Kidney (tissue), 13 donors: ENCODE measurements at regions not wholly inside any gene's neighbourhood (a gene's known extent, or its start where the extent isn't known, plus 50 kb on each side); places are given as distances from the start of the nearest gene placed in this dataset.

Experiments used
- DNase-seq, 5 donors: peaks; one replicate each; pipeline ENCODE4 v3.0.0-alpha.2; 2013 to 2020
- FAIRE-seq: peaks from 2 replicates; lab custom pipeline; 2012; peaks lifted over from hg19 to GRCh38; lab: Jason Lieb, UNC
- H3K27ac ChIP-seq, 2 donors: one replicate each; pipeline ENCODE4 v1.7.0; 2013; ENCODE audit warnings: low read depth in 2 of 2, low read length in 2 of 2, inconsistent platforms in 1 of 2
- H3K27me3 ChIP-seq: one replicate; pipeline ENCODE4 v1.7.1; 2013; ENCODE audit warnings: low read length, inconsistent platforms; ENCODE audit not compliant: control insufficient read depth, insufficient read depth
- H3K36me3 ChIP-seq, 3 donors: one replicate each; pipeline versions ENCODE4 v1.7.0 to v1.7.1; 2013; ENCODE audit warnings: low read length in 3 of 3, control low read depth in 1 of 3, inconsistent platforms in 1 of 3; ENCODE audit not compliant: insufficient read depth in 3 of 3, control insufficient read depth in 2 of 3
- H3K4me1 ChIP-seq, 3 donors: one replicate each; pipeline versions ENCODE4 v1.7.0 to v1.7.1; 2013; ENCODE audit warnings: low read length in 3 of 3, inconsistent platforms in 1 of 3, low read depth in 1 of 3; ENCODE audit not compliant: control insufficient read depth in 2 of 3, insufficient read depth in 2 of 3
- H3K4me3 ChIP-seq, 3 donors: one replicate each; pipeline versions ENCODE4 v1.7.0 to v1.8.1; 2013; ENCODE audit warnings: low read length in 3 of 3, control low read depth in 1 of 3, inconsistent platforms in 1 of 3
- H3K9ac ChIP-seq, 3 donors: one replicate each; pipeline versions ENCODE4 v1.7.0 to v1.7.1; 2013; ENCODE audit warnings: low read length in 3 of 3, control low read depth in 1 of 3, inconsistent platforms in 1 of 3
- H3K9me3 ChIP-seq, 3 donors: one replicate each; pipeline versions ENCODE4 v1.7.0 to v1.7.1; 2013; ENCODE audit warnings: low read length in 3 of 3, control low read depth in 1 of 3, inconsistent platforms in 1 of 3; ENCODE audit not compliant: control insufficient read depth in 2 of 3, insufficient read depth in 1 of 3
- CTCF ChIP-seq: IDR thresholded peaks from 3 replicates; pipeline ENCODE4 v1.5.1; 2012; ENCODE audit warnings: mild to moderate bottlenecking, moderate library complexity, borderline replicate concordance; ENCODE audit not compliant: insufficient read depth; ENCODE audit errors: extremely low read depth
- intact Hi-C: fragments of 100-400 bp; cut with DNase I; formaldehyde crosslinking; loops from one replicate; pipeline ENCODE4 v1.11.1; 2022
- donor health status: control.
- donor health status: control.
- donor health status: control.
- donor health status: control.
- donor health status: control.
- donor health status: DM: yes; HTN: yes; CAD: no.
- donor health status: Normal renal cell carcinoma (clear cell type).

GRCh38 chr3:83769791-83770663 lies 1188.8 kb upstream of the CADM2 start:
- Histone ChIP-seq H3K9ac (no peak overlapping the region), H3K9me3 (no peaks in the 10 kb centered on the region), H3K27ac (no peak overlapping the region), H3K4me1 (no peaks in the 10 kb centered on the region), H3K4me3 (no peak overlapping the region), H3K27me3 (no peaks in the 10 kb centered on the region), H3K36me3 (no peaks in the 10 kb centered on the region)
- no peak for TF ChIP-seq CTCF
- FAIRE-seq, result no peak
- intact Hi-C loops, result no loop called here
- DNase-seq, result peak in 1 of 5 donors; percentile 46

- no peak for TF ChIP-seq CTCF
- H3K4me1 ChIP-seq, result no peaks in the 10 kb centered on the region
- no peaks in the 10 kb centered on the region for H3K27me3 ChIP-seq
- H3K9ac ChIP-seq, result no peak overlapping the region
- H3K36me3 ChIP-seq, result no peaks in the 10 kb centered on the region
- H3K4me3 ChIP-seq, result no peak overlapping the region
- no peak for DNase-seq
- no peaks in the 10 kb centered on the region for H3K9me3 ChIP-seq
- no peak for FAIRE-seq
- intact Hi-C loops, result no loop called here
- H3K27ac ChIP-seq, result no peak overlapping the region
Observed at GRCh38 chr3:83770664-83771402, 1188.0 kb upstream of the CADM2 start.

- DNase-seq (no peak), FAIRE-seq (no peak)
- H3K4me1 ChIP-seq, result no peaks in the 10 kb centered on the region
- no peak for TF ChIP-seq CTCF
- no peak overlapping the region for H3K4me3 ChIP-seq
- H3K9ac ChIP-seq, result no peak overlapping the region
- no peak overlapping the region for H3K27ac ChIP-seq
- H3K27me3 ChIP-seq, result no peaks in the 10 kb centered on the region
- intact Hi-C loops, result no loop called here
- H3K36me3 ChIP-seq, result no peaks in the 10 kb centered on the region
- no peaks in the 10 kb centered on the region for H3K9me3 ChIP-seq
Observed at GRCh38 chr3:83802801-83803200, 1156.0 kb upstream of the CADM2 start.
